Neuronal stem cell (in vitro differentiated cells): ENCODE measurements at regions not wholly inside any gene's neighbourhood (a gene's known extent, or its start where the extent isn't known, plus 50 kb on each side); places are given as distances from the start of the nearest gene placed in this dataset.

Experiments used
- DNase-seq: peaks from one replicate; pipeline ENCODE4 v3.0.0-alpha.2; 2013; ENCODE audit warnings: low spot score
- H2AFZ ChIP-seq: one replicate; pipeline ENCODE4 v1.6.1; 2013; ENCODE audit warnings: mild to moderate bottlenecking, low read length, inconsistent platforms
- H2AK5ac ChIP-seq: 2 replicates; pipeline ENCODE4 v1.6.1; 2013; ENCODE audit warnings: low read depth, mild to moderate bottlenecking, inconsistent platforms, low read length, moderate library complexity, mixed read lengths
- H2BK120ac ChIP-seq: 2 replicates; pipeline ENCODE4 v1.6.1; 2013; ENCODE audit warnings: low read depth, mild to moderate bottlenecking, inconsistent platforms, low read length, moderate library complexity, mixed read lengths
- H2BK12ac ChIP-seq: one replicate; pipeline ENCODE4 v1.6.1; 2013; ENCODE audit warnings: low read length, inconsistent platforms
- H2BK15ac ChIP-seq: 2 replicates; pipeline ENCODE4 v1.6.1; 2013; ENCODE audit warnings: mild to moderate bottlenecking, low read length, inconsistent platforms, mixed read lengths
- H2BK5ac ChIP-seq: one replicate; pipeline ENCODE4 v1.6.1; 2013; ENCODE audit warnings: inconsistent platforms, mild to moderate bottlenecking, low read length, moderate library complexity
- H3K14ac ChIP-seq: one replicate; pipeline ENCODE4 v1.6.1; 2013; ENCODE audit warnings: low read length, inconsistent platforms
- H3K18ac ChIP-seq: 2 replicates; pipeline ENCODE4 v1.6.1; 2013; ENCODE audit warnings: low read length, inconsistent platforms
- H3K23ac ChIP-seq: 2 replicates; pipeline ENCODE4 v1.6.1; 2013; ENCODE audit warnings: low read depth, mild to moderate bottlenecking, mixed read lengths, low read length, inconsistent platforms; ENCODE audit not compliant: poor library complexity
- H3K27ac ChIP-seq: replicated peaks from 3 replicates; pipeline ENCODE4 v1.5.1; 2013; ENCODE audit warnings: low read length, inconsistent platforms
- H3K27me3 ChIP-seq, 3 experiments: 2 replicates each; pipeline ENCODE4 v1.6.1; 2013; ENCODE audit warnings: low read length in 3 of 3, mild to moderate bottlenecking in 2 of 3, inconsistent platforms in 1 of 3, low read depth in 1 of 3, mixed read lengths in 1 of 3, moderate library complexity in 1 of 3; ENCODE audit not compliant: control insufficient read depth in 3 of 3, insufficient read depth in 3 of 3
- H3K36me3 ChIP-seq, 2 donors: replicated peaks in 1 of 2; 2 replicates each; pipeline ENCODE4 v1.6.1; 2013; ENCODE audit warnings: low read length in 2 of 2; ENCODE audit not compliant: control insufficient read depth in 2 of 2, insufficient read depth in 2 of 2
- H3K4ac ChIP-seq: 2 replicates; pipeline ENCODE4 v1.6.1; 2013; ENCODE audit warnings: inconsistent platforms, mild to moderate bottlenecking, low read length, moderate library complexity
- H3K4me1 ChIP-seq, 2 donors: 1 replicate in 1 of 2; 2 replicates in 1 of 2; pipeline ENCODE4 v1.6.1; 2013; ENCODE audit warnings: low read length in 2 of 2, low read depth in 1 of 2; ENCODE audit not compliant: control insufficient read depth in 2 of 2, insufficient read depth in 1 of 2
- H3K4me2 ChIP-seq: one replicate; pipeline ENCODE4 v1.6.1; 2013; ENCODE audit warnings: mild to moderate bottlenecking, low read length, inconsistent platforms; ENCODE audit not compliant: insufficient read depth, poor library complexity, severe bottlenecking
- H3K4me3 ChIP-seq, 2 donors: 2 replicates each; pipeline ENCODE4 v1.5.1; 2013; ENCODE audit warnings: low read length in 2 of 2, mild to moderate bottlenecking in 2 of 2, inconsistent platforms in 1 of 2, moderate library complexity in 1 of 2
- H3K79me1 ChIP-seq: one replicate; pipeline ENCODE4 v1.6.1; 2013; ENCODE audit warnings: low read depth, mild to moderate bottlenecking, inconsistent platforms, low read length, moderate library complexity
- H3K9ac ChIP-seq: one replicate; pipeline ENCODE4 v1.6.1; 2013; ENCODE audit warnings: mild to moderate bottlenecking, low read depth, low read length, inconsistent platforms; ENCODE audit not compliant: poor library complexity
- H3K9me3 ChIP-seq, 2 donors: replicated peaks in 1 of 2; 2 replicates each; pipeline versions ENCODE3 to v1.6.1; 2013; ENCODE audit warnings: low read length in 2 of 2, mild to moderate bottlenecking in 2 of 2, inconsistent platforms in 1 of 2, low read depth in 1 of 2, mixed read lengths in 1 of 2, moderate library complexity in 1 of 2; ENCODE audit not compliant: control insufficient read depth in 2 of 2, insufficient read depth in 1 of 2
- H4K8ac ChIP-seq: one replicate; pipeline ENCODE4 v1.6.1; 2013; ENCODE audit warnings: low read depth, mild to moderate bottlenecking, inconsistent platforms, low read length, moderate library complexity
- H4K91ac ChIP-seq: one replicate; pipeline ENCODE4 v1.6.1; 2013; ENCODE audit warnings: low read length, low read depth, mild to moderate bottlenecking, inconsistent platforms; ENCODE audit not compliant: poor library complexity
- WGBS, 2 donors: extraction: QIAGEN DNeasy Blood & Tissue Kit; methylation state at CpG; one replicate each; pipeline ENCODE4 v1.1.7; 2013; ENCODE audit warnings: missing lambda C conversion rate in 2 of 2, mixed read lengths in 1 of 2; ENCODE audit not compliant: insufficient read length in 2 of 2, insufficient replicate concordance in 1 of 2; ENCODE audit errors: extremely low coverage in 2 of 2; 5-methylcytosine and 5-hydroxymethylcytosine counted together

GRCh38 chr1:95451054-95451453 lies 217.0 kb downstream of the RWDD3 start:
- Histone ChIP-seq H2AFZ (no peak overlapping the region), H2BK120ac (no peak overlapping the region), H3K27me3 (no peaks in the 10 kb centered on the region), H2AK5ac (no peak overlapping the region), H3K14ac (no peak overlapping the region), H2BK5ac (no peak overlapping the region), H3K79me1 (no peaks in the 10 kb centered on the region), H3K18ac (no peak overlapping the region), H3K27ac (no peak overlapping the region), H2BK15ac (no peak overlapping the region), H3K36me3 (no peaks in the 10 kb centered on the region), H3K4me2 (no peak overlapping the region), H3K23ac (no peak overlapping the region), H3K4me1 (no peaks in the 10 kb centered on the region), H4K8ac (no peak overlapping the region), H4K91ac (no peak overlapping the region), H2BK12ac (no peak overlapping the region), H3K4me3 (no peak overlapping the region), H3K9me3 (no peaks in the 10 kb centered on the region), H3K4ac (no peak overlapping the region), H3K9ac (no peak overlapping the region)
- DNase-seq, result no peak
- no CpG with 5 or more reads among the region's 3 CpGs for WGBS, 2 donors

- no peak overlapping the region for H3K9ac ChIP-seq
These were observed 217.9 kb downstream of the RWDD3 start for GRCh38 chr1:95451904-95452303.

GRCh38 chr1:95453053-95453452 lies 219.0 kb downstream of the RWDD3 start:
- Histone ChIP-seq H4K8ac (no peak overlapping the region), H3K23ac (no peak overlapping the region), H3K4me3 (no peak overlapping the region), H2BK120ac (no peak overlapping the region), H2BK15ac (no peak overlapping the region), H3K14ac (no peak overlapping the region), H3K4me2 (no peak overlapping the region), H3K36me3 (no peaks in the 10 kb centered on the region), H3K9me3 (no peaks in the 10 kb centered on the region), H2AFZ (no peak overlapping the region), H2BK5ac (no peak overlapping the region), H3K79me1 (no peaks in the 10 kb centered on the region), H3K27me3 (no peaks in the 10 kb centered on the region), H3K4ac (no peak overlapping the region), H3K18ac (no peak overlapping the region), H3K9ac (no peak overlapping the region), H2BK12ac (no peak overlapping the region), H4K91ac (no peak overlapping the region), H3K27ac (no peak overlapping the region), H2AK5ac (no peak overlapping the region), H3K4me1 (no peaks in the 10 kb centered on the region)
- DNase-seq, result no peak
- WGBS, 2 donors, result 100% methylated on average over 1 of the region's 2 CpGs; no CpG with 5 or more reads in 1 of the 2 donors

More at GRCh38 chr1:95451904-95452303, 217.9 kb downstream of the RWDD3 start:
- no peak overlapping the region for H4K91ac ChIP-seq
- H3K14ac ChIP-seq, result no peak overlapping the region
- H3K23ac ChIP-seq, result no peak overlapping the region
- H2AFZ ChIP-seq, result no peak overlapping the region
- H3K4me1 ChIP-seq, result no peaks in the 10 kb centered on the region
- no peak for DNase-seq
- H3K4me2 ChIP-seq, result no peak overlapping the region
- no peak overlapping the region for H3K18ac ChIP-seq
- no peak overlapping the region for H2BK12ac ChIP-seq
- no CpG with 5 or more reads among the region's 3 CpGs for WGBS, 2 donors
- H3K79me1 ChIP-seq, result no peaks in the 10 kb centered on the region
- no peak overlapping the region for H4K8ac ChIP-seq
- H2BK15ac ChIP-seq, result no peak overlapping the region
- H3K4ac ChIP-seq, result no peak overlapping the region
- no peak overlapping the region for H3K4me3 ChIP-seq
- H2AK5ac ChIP-seq, result no peak overlapping the region
- no peak overlapping the region for H2BK5ac ChIP-seq
- no peaks in the 10 kb centered on the region for H3K27me3 ChIP-seq
- no peak overlapping the region for H3K27ac ChIP-seq
- H2BK120ac ChIP-seq, result no peak overlapping the region
- no peaks in the 10 kb centered on the region for H3K9me3 ChIP-seq
- no peaks in the 10 kb centered on the region for H3K36me3 ChIP-seq

GRCh38 chr1:95467036-95467435 lies 233.0 kb downstream of the RWDD3 start:
- Histone ChIP-seq H3K9me3 (no peaks in the 10 kb centered on the region), H4K8ac (no peak overlapping the region), H2BK12ac (no peak overlapping the region), H3K4me1 (no peaks in the 10 kb centered on the region), H3K18ac (no peak overlapping the region), H3K4me3 (no peak overlapping the region), H3K4ac (no peak overlapping the region), H4K91ac (no peak overlapping the region), H3K4me2 (no peak overlapping the region), H3K27ac (no peak overlapping the region), H3K79me1 (no peaks in the 10 kb centered on the region), H3K9ac (no peak overlapping the region), H3K27me3 (no peaks in the 10 kb centered on the region), H2AFZ (no peak overlapping the region), H2BK120ac (no peak overlapping the region), H3K36me3 (no peaks in the 10 kb centered on the region), H2AK5ac (no peak overlapping the region), H3K23ac (no peak overlapping the region), H3K14ac (no peak overlapping the region), H2BK5ac (no peak overlapping the region), H2BK15ac (no peak overlapping the region)
- WGBS, 2 donors, result no CpG with 5 or more reads among the region's 1 CpG
- no peak for DNase-seq
